ENCODE measurements at regions not wholly inside any gene's neighbourhood (a gene's known extent, or its start where the extent isn't known, plus 50 kb on each side); places are given as distances from the start of the nearest gene placed in this dataset.

DNA sequence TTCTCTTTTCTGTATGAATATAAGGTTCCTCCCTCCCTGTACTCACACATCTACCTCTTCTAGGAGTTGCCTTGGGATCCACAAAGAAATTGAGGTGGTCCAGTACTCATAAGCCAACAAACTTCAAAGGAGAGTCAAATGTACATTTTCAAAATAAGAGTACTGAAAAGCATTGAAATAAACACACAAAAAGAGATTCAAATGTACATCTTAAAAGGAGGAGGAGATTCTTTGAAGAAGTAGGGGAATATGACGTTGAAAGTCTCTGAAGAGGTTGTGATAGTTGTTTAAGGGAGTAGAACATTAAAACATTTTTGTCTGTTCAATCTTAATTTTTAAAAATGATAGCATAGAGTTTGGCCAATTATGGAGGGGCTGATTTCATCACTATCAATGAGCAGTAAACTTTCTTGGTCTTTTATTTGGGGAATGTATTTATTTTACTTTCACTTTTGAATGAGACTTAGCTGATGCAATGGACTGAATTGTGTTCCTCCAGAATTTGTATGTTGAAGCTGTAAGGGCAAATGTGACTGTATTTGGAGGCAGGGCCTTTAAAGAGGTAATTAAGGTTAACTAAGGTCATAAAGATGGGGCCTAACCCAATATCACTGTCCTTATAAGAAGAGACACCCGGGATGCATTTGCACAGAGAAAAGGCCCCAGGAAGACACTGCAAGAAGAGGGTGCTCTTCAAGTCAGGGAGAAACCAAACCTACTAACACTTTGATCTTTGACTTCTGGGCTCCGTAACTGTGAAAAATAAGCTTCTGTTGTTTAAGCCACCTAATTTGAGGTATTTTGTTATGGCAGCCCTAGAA is 226.3 kb upstream of the PGRMC2 start:
- no peak overlapping the region for H3K4me3 ChIP-seq (ENCODE audit: control insufficient read depth, low read depth, low read length)
- TF ChIP-seq, protein P1, sequence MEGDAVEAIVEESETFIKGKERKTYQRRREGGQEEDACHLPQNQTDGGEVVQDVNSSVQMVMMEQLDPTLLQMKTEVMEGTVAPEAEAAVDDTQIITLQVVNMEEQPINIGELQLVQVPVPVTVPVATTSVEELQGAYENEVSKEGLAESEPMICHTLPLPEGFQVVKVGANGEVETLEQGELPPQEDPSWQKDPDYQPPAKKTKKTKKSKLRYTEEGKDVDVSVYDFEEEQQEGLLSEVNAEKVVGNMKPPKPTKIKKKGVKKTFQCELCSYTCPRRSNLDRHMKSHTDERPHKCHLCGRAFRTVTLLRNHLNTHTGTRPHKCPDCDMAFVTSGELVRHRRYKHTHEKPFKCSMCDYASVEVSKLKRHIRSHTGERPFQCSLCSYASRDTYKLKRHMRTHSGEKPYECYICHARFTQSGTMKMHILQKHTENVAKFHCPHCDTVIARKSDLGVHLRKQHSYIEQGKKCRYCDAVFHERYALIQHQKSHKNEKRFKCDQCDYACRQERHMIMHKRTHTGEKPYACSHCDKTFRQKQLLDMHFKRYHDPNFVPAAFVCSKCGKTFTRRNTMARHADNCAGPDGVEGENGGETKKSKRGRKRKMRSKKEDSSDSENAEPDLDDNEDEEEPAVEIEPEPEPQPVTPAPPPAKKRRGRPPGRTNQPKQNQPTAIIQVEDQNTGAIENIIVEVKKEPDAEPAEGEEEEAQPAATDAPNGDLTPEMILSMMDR (IDR thresholded peaks at IDR 0.05; ENCODE audit: control insufficient read depth, insufficient read depth, low read depth, low read length, missing control alignments): no peak
- DNase-seq (ENCODE audit: low read depth): no peak

DNA sequence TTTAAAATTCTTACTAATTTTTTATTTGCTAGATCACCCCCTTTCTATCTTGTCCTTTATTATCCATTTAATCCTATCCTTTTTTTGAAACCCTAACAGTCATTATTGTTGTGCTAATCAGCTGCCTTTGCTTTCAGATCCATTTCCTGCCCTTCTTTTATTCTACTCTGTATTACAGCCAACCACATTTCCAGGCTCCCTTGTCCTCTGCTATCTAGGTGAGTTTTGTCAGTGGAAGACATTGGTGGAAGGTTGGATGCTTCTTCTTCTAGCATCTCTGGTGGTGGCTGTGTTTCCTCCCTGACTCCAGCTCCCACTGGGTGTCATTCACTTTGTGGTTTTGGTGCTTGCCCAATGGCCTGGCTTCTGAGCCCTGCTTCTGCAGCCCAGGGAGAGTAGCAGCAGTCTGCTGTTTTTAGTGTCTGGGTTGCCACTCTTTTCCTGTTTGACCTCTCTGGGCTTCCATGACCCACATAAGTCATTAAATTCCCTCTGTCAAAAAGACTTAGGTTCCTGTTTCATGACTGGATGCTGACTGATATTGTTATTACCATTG is 225.2 kb upstream of the PGRMC2 start:
- TF ChIP-seq, protein P1 (IDR thresholded peaks at IDR 0.05; ENCODE audit: control insufficient read depth, insufficient read depth, low read depth, low read length, missing control alignments): no peak
- H3K4me3 ChIP-seq (ENCODE audit: control insufficient read depth, low read depth, low read length): no peak overlapping the region
- no peak for DNase-seq (ENCODE audit: low read depth)

DNA sequence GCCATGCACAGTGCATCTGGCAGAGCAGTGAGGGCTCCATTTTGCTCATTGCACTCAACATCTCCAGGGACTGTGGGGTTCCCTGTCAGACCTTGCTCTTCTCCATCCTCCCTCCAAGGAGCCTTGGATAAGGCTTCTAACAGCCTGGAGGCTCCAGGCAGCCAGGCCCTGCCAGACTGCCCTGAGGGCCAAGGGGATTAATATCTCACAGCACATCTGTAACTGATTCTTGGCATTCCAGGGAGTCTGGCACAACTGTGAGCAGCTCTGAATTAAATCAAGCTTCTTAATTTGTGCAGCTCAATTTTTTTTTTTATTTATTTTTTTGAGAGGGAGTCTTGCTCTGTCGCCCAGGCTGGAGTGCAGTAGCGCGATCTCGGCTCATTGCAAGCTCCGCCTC is 224.5 kb upstream of the PGRMC2 start:
- H3K4me3 ChIP-seq (ENCODE audit: control insufficient read depth, low read depth, low read length): no peak overlapping the region
- TF ChIP-seq, protein P1 (IDR thresholded peaks at IDR 0.05; ENCODE audit: control insufficient read depth, insufficient read depth, low read depth, low read length, missing control alignments): no peak
- peak; percentile 32 for DNase-seq (ENCODE audit: low read depth)

DNA sequence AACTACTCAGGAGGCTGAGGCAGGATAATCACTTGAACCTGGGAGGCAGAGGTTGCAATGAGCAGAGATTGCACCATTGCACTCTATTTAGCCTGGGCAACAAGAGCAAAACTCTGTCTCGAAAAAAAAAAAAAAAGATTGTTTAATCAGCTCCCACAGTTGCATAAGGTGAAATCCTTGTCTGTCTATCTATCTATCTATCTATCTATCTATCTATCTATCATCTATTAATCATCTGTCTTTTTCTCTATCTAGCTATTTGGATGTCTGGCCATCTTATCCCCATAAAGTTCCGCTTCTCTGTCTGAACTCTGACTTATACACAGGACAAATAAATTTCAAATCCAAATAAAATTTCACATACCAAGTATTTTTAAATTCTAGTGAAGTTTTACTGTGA is 223.2 kb upstream of the PGRMC2 start:
- DNase-seq (ENCODE audit: low read depth): no peak
- TF ChIP-seq, protein P1 (IDR thresholded peaks at IDR 0.05; ENCODE audit: control insufficient read depth, insufficient read depth, low read depth, low read length, missing control alignments): no peak
- no peak overlapping the region for H3K4me3 ChIP-seq (ENCODE audit: control insufficient read depth, low read depth, low read length)

DNA sequence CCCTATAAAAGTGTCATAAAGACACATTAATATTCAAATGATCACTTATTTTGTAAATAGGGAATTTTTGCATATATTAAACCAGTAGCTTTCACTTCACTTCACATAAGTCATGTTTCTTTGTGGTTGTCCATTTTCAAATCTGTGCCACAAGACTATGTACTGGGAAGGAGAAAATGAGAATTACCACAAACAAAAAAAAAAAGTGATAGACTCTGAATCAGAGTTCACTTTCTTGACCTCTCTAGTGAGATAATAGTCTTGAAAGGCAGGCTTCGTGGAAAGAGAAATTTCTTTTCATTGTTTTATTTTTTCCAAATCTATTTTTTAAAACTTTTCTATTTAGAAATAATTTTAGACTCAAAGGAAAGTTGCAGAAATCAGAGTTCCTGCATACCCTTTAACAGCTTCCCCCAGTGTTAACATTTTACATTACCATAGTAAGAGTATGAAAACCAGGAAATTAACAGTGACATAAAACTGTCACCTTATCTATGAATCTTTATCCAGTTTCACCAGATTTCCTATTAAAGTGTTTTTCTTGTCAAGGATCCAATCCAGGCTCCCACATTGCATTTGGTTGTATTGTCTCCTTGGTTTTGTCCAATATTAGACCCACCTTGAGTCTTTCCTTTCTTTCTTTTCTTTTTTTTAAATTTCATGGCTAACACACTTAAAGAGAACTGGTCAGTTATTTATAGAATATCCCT is 215.4 kb upstream of the PGRMC2 start:
- DNase-seq (ENCODE audit: low read depth): no peak
- H3K4me3 ChIP-seq (ENCODE audit: control insufficient read depth, low read depth, low read length): no peak overlapping the region
- TF ChIP-seq, protein P1 (IDR thresholded peaks at IDR 0.05; ENCODE audit: control insufficient read depth, insufficient read depth, low read depth, low read length, missing control alignments): no peak

DNA sequence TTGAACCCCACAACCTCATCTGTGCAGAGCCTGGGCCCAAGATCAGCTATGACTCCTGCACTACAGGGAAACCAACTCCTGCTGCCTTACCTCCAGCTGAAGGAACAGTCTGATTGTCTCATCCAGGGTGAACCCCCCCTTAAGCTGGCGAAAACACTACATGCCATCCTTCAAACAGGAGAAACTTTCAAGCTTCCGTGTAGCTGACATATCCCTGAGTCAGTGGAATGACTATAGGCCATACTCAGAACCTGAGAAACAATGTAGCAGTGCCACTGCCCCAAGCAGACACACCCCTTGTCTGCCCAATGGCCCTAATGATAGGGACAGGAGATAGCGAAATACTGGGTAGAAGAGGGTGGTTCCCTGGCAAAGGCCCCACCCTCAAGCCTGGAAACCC is 213.6 kb upstream of the PGRMC2 start:
- TF ChIP-seq, protein P1 (IDR thresholded peaks at IDR 0.05; ENCODE audit: control insufficient read depth, insufficient read depth, low read depth, low read length, missing control alignments): no peak

More for the DNA sequence above, 213.6 kb upstream of the PGRMC2 start:
- no peak for DNase-seq (ENCODE audit: low read depth)
- no peak overlapping the region for H3K4me3 ChIP-seq (ENCODE audit: control insufficient read depth, low read depth, low read length)

Measured in AG09309 (cell line).